ENCODE measurements at regions not wholly inside any gene's neighbourhood (a gene's known extent, or its start where the extent isn't known, plus 50 kb on each side); places are given as distances from the start of the nearest gene placed in this dataset.
A peak's percentile ranks its signal among the peaks of the same experiment; 100 is the strongest.

- ATAC-seq (replicated peaks; ENCODE audit: extremely low read depth, poor library complexity, severe bottlenecking) (no peak), DNase-seq (ENCODE audit: low spot score in 2 of 2) (no peak)
- Mint-ChIP-seq H3K36me3 (ENCODE audit: insufficient read depth) (peaks cover 2% of the 10 kb centered on the region), H3K4me3 (no peak overlapping the region), H3K4me1 (no peaks in the 10 kb centered on the region), H3K9me3 (peaks cover 30% of the 10 kb centered on the region), H3K27ac (ENCODE audit: low read depth) (no peak overlapping the region), H3K27me3 (peaks cover 25% of the 10 kb centered on the region)
These were observed 213.5 kb downstream of the ZC3H11B start for GRCh38 chr1:219399446-219399845.

GRCh38 chr1:219398815-219399396, 214.0 kb downstream of the ZC3H11B start:
- H3K36me3 Mint-ChIP-seq (ENCODE audit: insufficient read depth): peaks cover 2% of the 10 kb centered on the region
- ATAC-seq (replicated peaks; ENCODE audit: extremely low read depth, poor library complexity, severe bottlenecking) (no peak), DNase-seq (ENCODE audit: low spot score in 2 of 2) (no peak)
- H3K27ac Mint-ChIP-seq (ENCODE audit: low read depth): no peak overlapping the region
- peaks cover 25% of the 10 kb centered on the region for H3K27me3 Mint-ChIP-seq
- no peak overlapping the region for H3K4me3 Mint-ChIP-seq
- H3K4me1 Mint-ChIP-seq: no peaks in the 10 kb centered on the region
- peaks cover 30% of the 10 kb centered on the region for H3K9me3 Mint-ChIP-seq

GRCh38 chr1:219397511-219397910, 215.4 kb downstream of the ZC3H11B start:
- no peak for ATAC-seq (replicated peaks; ENCODE audit: extremely low read depth, poor library complexity, severe bottlenecking)
- Mint-ChIP-seq H3K27ac (ENCODE audit: low read depth) (no peak overlapping the region), H3K4me1 (no peaks in the 10 kb centered on the region), H3K4me3 (no peak overlapping the region), H3K36me3 (ENCODE audit: insufficient read depth) (no peaks in the 10 kb centered on the region), H3K9me3 (peaks cover 30% of the 10 kb centered on the region), H3K27me3 (peaks cover 14% of the 10 kb centered on the region)
- DNase-seq (ENCODE audit: low spot score in 2 of 2): no peak

- ATAC-seq (replicated peaks; ENCODE audit: extremely low read depth, poor library complexity, severe bottlenecking): no peak
- no peak for DNase-seq (ENCODE audit: low spot score in 2 of 2)
- Mint-ChIP-seq H3K27me3 (no peaks in the 10 kb centered on the region), H3K27ac (ENCODE audit: low read depth) (no peak overlapping the region), H3K9me3 (peaks cover 10% of the 10 kb centered on the region), H3K4me3 (no peak overlapping the region), H3K4me1 (no peaks in the 10 kb centered on the region), H3K36me3 (ENCODE audit: insufficient read depth) (no peaks in the 10 kb centered on the region)
These were observed 217.6 kb downstream of the LYPLAL1 start for GRCh38 chr1:219391297-219391696.

GRCh38 chr1:219387211-219387610, 213.5 kb downstream of the LYPLAL1 start:
- Mint-ChIP-seq H3K4me1 (no peaks in the 10 kb centered on the region), H3K4me3 (no peak overlapping the region), H3K27ac (ENCODE audit: low read depth) (no peak overlapping the region), H3K36me3 (ENCODE audit: insufficient read depth) (no peaks in the 10 kb centered on the region), H3K27me3 (no peaks in the 10 kb centered on the region), H3K9me3 (no peaks in the 10 kb centered on the region)
- no peak for DNase-seq (ENCODE audit: low spot score in 2 of 2)
- ATAC-seq (replicated peaks; ENCODE audit: extremely low read depth, poor library complexity, severe bottlenecking): no peak

GRCh38 chr1:219385787-219386427, 212.2 kb downstream of the LYPLAL1 start:
- H3K4me1 Mint-ChIP-seq: no peaks in the 10 kb centered on the region
- no peaks in the 10 kb centered on the region for H3K9me3 Mint-ChIP-seq
- H3K4me3 Mint-ChIP-seq: no peak overlapping the region
- ATAC-seq (replicated peaks; ENCODE audit: extremely low read depth, poor library complexity, severe bottlenecking) (peak; percentile 36), DNase-seq (ENCODE audit: low spot score in 2 of 2) (no peak)
- H3K27me3 Mint-ChIP-seq: no peaks in the 10 kb centered on the region
- no peak overlapping the region for H3K27ac Mint-ChIP-seq (ENCODE audit: low read depth)
- no peaks in the 10 kb centered on the region for H3K36me3 Mint-ChIP-seq (ENCODE audit: insufficient read depth)

GRCh38 chr1:219383281-219383680, 209.6 kb downstream of the LYPLAL1 start:
- H3K27me3 Mint-ChIP-seq: no peaks in the 10 kb centered on the region
- ATAC-seq (replicated peaks; ENCODE audit: extremely low read depth, poor library complexity, severe bottlenecking) (no peak), DNase-seq (ENCODE audit: low spot score in 2 of 2) (no peak)
- no peaks in the 10 kb centered on the region for H3K36me3 Mint-ChIP-seq (ENCODE audit: insufficient read depth)
- no peak overlapping the region for H3K27ac Mint-ChIP-seq (ENCODE audit: low read depth)
- no peaks in the 10 kb centered on the region for H3K4me1 Mint-ChIP-seq
- H3K4me3 Mint-ChIP-seq: no peak overlapping the region
- H3K9me3 Mint-ChIP-seq: no peaks in the 10 kb centered on the region

GRCh38 chr1:219381396-219381795, 207.7 kb downstream of the LYPLAL1 start:
- no peaks in the 10 kb centered on the region for H3K4me1 Mint-ChIP-seq
- DNase-seq (ENCODE audit: low spot score in 2 of 2): no peak
- no peaks in the 10 kb centered on the region for H3K36me3 Mint-ChIP-seq (ENCODE audit: insufficient read depth)
- no peaks in the 10 kb centered on the region for H3K27me3 Mint-ChIP-seq
- ATAC-seq (replicated peaks; ENCODE audit: extremely low read depth, poor library complexity, severe bottlenecking): no peak
- H3K27ac Mint-ChIP-seq (ENCODE audit: low read depth): no peak overlapping the region
- no peaks in the 10 kb centered on the region for H3K9me3 Mint-ChIP-seq
- H3K4me3 Mint-ChIP-seq: no peak overlapping the region

GRCh38 chr1:219380463-219380862, 206.8 kb downstream of the LYPLAL1 start:
- no peaks in the 10 kb centered on the region for H3K36me3 Mint-ChIP-seq (ENCODE audit: insufficient read depth)
- H3K9me3 Mint-ChIP-seq: no peaks in the 10 kb centered on the region
- no peaks in the 10 kb centered on the region for H3K27me3 Mint-ChIP-seq
- DNase-seq (ENCODE audit: low spot score in 2 of 2) (no peak), ATAC-seq (replicated peaks; ENCODE audit: extremely low read depth, poor library complexity, severe bottlenecking) (no peak)
- H3K4me3 Mint-ChIP-seq: no peak overlapping the region
- no peaks in the 10 kb centered on the region for H3K4me1 Mint-ChIP-seq
- H3K27ac Mint-ChIP-seq (ENCODE audit: low read depth): no peak overlapping the region

GRCh38 chr1:219379691-219380090, 206.0 kb downstream of the LYPLAL1 start:
- Mint-ChIP-seq H3K4me1 (no peaks in the 10 kb centered on the region), H3K27me3 (peaks cover 5% of the 10 kb centered on the region), H3K4me3 (no peak overlapping the region), H3K36me3 (ENCODE audit: insufficient read depth) (no peaks in the 10 kb centered on the region), H3K9me3 (no peaks in the 10 kb centered on the region), H3K27ac (ENCODE audit: low read depth) (no peak overlapping the region)
- DNase-seq (ENCODE audit: low spot score in 2 of 2) (no peak), ATAC-seq (replicated peaks; ENCODE audit: extremely low read depth, poor library complexity, severe bottlenecking) (no peak)

- ATAC-seq (replicated peaks; ENCODE audit: extremely low read depth, poor library complexity, severe bottlenecking) (no peak), DNase-seq (ENCODE audit: low spot score in 2 of 2) (no peak)
- Mint-ChIP-seq H3K36me3 (ENCODE audit: insufficient read depth) (no peaks in the 10 kb centered on the region), H3K4me1 (no peaks in the 10 kb centered on the region), H3K9me3 (no peaks in the 10 kb centered on the region), H3K4me3 (no peak overlapping the region), H3K27ac (ENCODE audit: low read depth) (no peak overlapping the region), H3K27me3 (peaks cover 19% of the 10 kb centered on the region)
These were observed 201.0 kb downstream of the LYPLAL1 start for GRCh38 chr1:219374636-219375035.

- DNase-seq (ENCODE audit: low spot score in 2 of 2) (no peak), ATAC-seq (replicated peaks; ENCODE audit: extremely low read depth, poor library complexity, severe bottlenecking) (no peak)
- Mint-ChIP-seq H3K27me3 (peaks cover 19% of the 10 kb centered on the region), H3K36me3 (ENCODE audit: insufficient read depth) (no peaks in the 10 kb centered on the region), H3K4me3 (no peak overlapping the region), H3K27ac (ENCODE audit: low read depth) (no peak overlapping the region), H3K4me1 (no peaks in the 10 kb centered on the region), H3K9me3 (no peaks in the 10 kb centered on the region)
These were observed 200.4 kb downstream of the LYPLAL1 start for GRCh38 chr1:219374046-219374566.

- DNase-seq (ENCODE audit: low spot score in 2 of 2): no peak
- Mint-ChIP-seq H3K4me3 (no peak overlapping the region), H3K4me1 (no peaks in the 10 kb centered on the region), H3K27me3 (peaks cover 19% of the 10 kb centered on the region), H3K36me3 (ENCODE audit: insufficient read depth) (no peaks in the 10 kb centered on the region), H3K27ac (ENCODE audit: low read depth) (no peak overlapping the region), H3K9me3 (no peaks in the 10 kb centered on the region)
- no peak for ATAC-seq (replicated peaks; ENCODE audit: extremely low read depth, poor library complexity, severe bottlenecking)
These were observed 199.9 kb downstream of the LYPLAL1 start for GRCh38 chr1:219373616-219373935.

Measured in central memory CD8-positive, alpha-beta T cell (primary cell).